K562 (cell line): ENCODE measurements at regions not wholly inside any gene's neighbourhood (a gene's known extent, or its start where the extent isn't known, plus 50 kb on each side); places are given as distances from the start of the nearest gene placed in this dataset.

ENCODE experiments used
- EHMT2 ChIP-seq: fragments of 450-650 bp; IDR thresholded peaks from 2 replicates; pipeline ENCODE4 v1.6.1; 2018; ENCODE audit warnings: antibody characterized with exemption
- ERF ChIP-seq: fragments of 450-650 bp; formaldehyde crosslinking; IDR thresholded peaks from 2 replicates; pipeline ENCODE4 v1.4.0; 2020; ENCODE audit warnings: mild to moderate bottlenecking, mixed read lengths
- ETV5 ChIP-seq: sonication (generic); formaldehyde crosslinking; IDR thresholded peaks from 2 replicates; pipeline ENCODE4 v1.4.0; 2020; ENCODE audit warnings: low read depth, mild to moderate bottlenecking, missing genetic modification reagents
- FOS ChIP-seq: IDR thresholded peaks from 3 replicates; pipeline ENCODE4 v1.6.1; 2011; ENCODE audit not compliant: insufficient read length; ENCODE audit errors: extremely low read depth
- MAFG ChIP-seq: fragments of 450-650 bp; conservative IDR thresholded peaks from 2 replicates; pipeline ENCODE4 v1.6.1; 2016; ENCODE audit warnings: missing genetic modification characterization, missing compliant biosample characterization
- MECOM ChIP-seq: fragments of 250-450 bp; sonication (Bioruptor Pico); IDR thresholded peaks from 2 replicates; pipeline ENCODE4 v1.8.0; 2022; ENCODE audit warnings: inconsistent platforms
- MTA2 ChIP-seq: fragments of 450-650 bp; IDR thresholded peaks from 2 replicates; pipeline ENCODE4 v1.6.1; 2016; ENCODE audit warnings: low read depth
- MXI1 ChIP-seq: IDR thresholded peaks from 2 replicates; pipeline ENCODE4 v1.6.1; 2011; ENCODE audit warnings: low read depth, mild to moderate bottlenecking, improper control_type of control experiment, low read length
- SAFB2 ChIP-seq: fragments of 200-400 bp; formaldehyde crosslinking; IDR thresholded peaks from 2 replicates; pipeline ENCODE4 v1.6.1; 2018; ENCODE audit warnings: borderline replicate concordance, low read length, low read depth, moderate library complexity; ENCODE audit not compliant: severe bottlenecking
- SIN3B ChIP-seq: fragments of 450-650 bp; IDR thresholded peaks from 2 replicates; pipeline ENCODE4 v1.6.1; 2017; ENCODE audit warnings: low read depth, mild to moderate bottlenecking, moderate library complexity
- SIX5 ChIP-seq, 2 experiments: IDR thresholded peaks; 2 replicates each; pipeline ENCODE4 v1.6.1; 2011; ENCODE audit warnings: low read length in 2 of 2, borderline replicate concordance in 1 of 2, low read depth in 1 of 2, mild to moderate bottlenecking in 1 of 2, moderate library complexity in 1 of 2; ENCODE audit not compliant: insufficient read depth in 1 of 2
- SRF ChIP-seq, 2 experiments: fragments of 250-450, 450-650 bp in 1 of 2; sonication (Bioruptor Pico) in 1 of 2; sonication (generic) in 1 of 2; formaldehyde crosslinking; IDR thresholded peaks; 2 replicates each; pipeline versions ENCODE4 v1.5.0 to v1.5.1; 2020 to 2022; ENCODE audit warnings: mild to moderate bottlenecking in 1 of 2, missing genetic modification reagents in 1 of 2
- ZNF263 ChIP-seq: sonication (generic); formaldehyde crosslinking; IDR thresholded peaks from 2 replicates; pipeline ENCODE4 v1.8.0; 2022; ENCODE audit warnings: mild to moderate bottlenecking, missing genetic modification reagents, borderline replicate concordance
- ZNF780A ChIP-seq: fragments of 250-450 bp; sonication (Bioruptor Pico); IDR thresholded peaks from 2 replicates; pipeline ENCODE4 v1.5.0; 2021; ENCODE audit warnings: mild to moderate bottlenecking

DNA sequence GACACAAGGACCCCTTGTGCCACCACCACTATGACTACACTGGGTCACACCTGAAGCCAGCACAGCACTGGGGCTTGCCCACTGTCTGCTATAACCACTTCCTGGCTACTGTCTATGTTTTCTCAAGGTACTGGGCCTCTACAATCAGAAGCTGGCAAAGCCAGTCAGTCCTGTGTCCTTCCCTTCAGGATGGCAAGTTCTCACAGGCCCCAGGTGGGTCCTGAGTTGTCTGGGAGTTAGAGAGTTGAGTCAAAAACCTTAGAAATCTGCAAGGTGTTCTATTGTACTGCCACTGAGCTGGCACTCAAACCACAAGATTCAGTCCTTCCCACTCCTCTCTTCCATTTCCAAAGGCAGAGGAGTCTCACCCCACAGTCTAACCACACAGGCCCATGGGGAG is 705.5 kb downstream of the IPMK start:
- TF ChIP-seq ETV5 (CRISPR knock-in tag) (no peak), MTA2 (no peak), MXI1 (no peak), ZNF780A (CRISPR knock-in tag) (no peak), SRF (CRISPR knock-in tag; IDR thresholded peaks at IDR 0.05) (no peak), MAFG (tag) (no peak), SAFB2 (no peak), FOS (no peak), EHMT2 (no peak), ZNF263 (no peak), ERF (CRISPR knock-in tag) (no peak), SIN3B (no peak), SIX5 (IDR thresholded peaks at IDR 0.05; ENCODE audit: borderline replicate concordance in 1 of 2, insufficient read depth in 1 of 2, low read depth in 1 of 2, low read length in 2 of 2) (no peak), MECOM (CRISPR knock-in tag) (no peak)
